Common myeloid progenitor, CD34-positive (primary cell): ENCODE measurements at regions not wholly inside any gene's neighbourhood (a gene's known extent, or its start where the extent isn't known, plus 50 kb on each side); places are given as distances from the start of the nearest gene placed in this dataset.

Experiments
- CTCF ChIA-PET: fragments of 350-600 bp; sonication (Branson Sonifier 250); formaldehyde crosslinking; loops from one replicate; lab custom pipeline; 2021; ENCODE audit warnings: antibody characterized with exemption; lab: Charles Lee
- POLR2A ChIA-PET: fragments of 350-600 bp; sonication (Branson Sonifier 250); formaldehyde crosslinking; loops from one replicate; lab custom pipeline; 2021; ENCODE audit warnings: antibody characterized with exemption; lab: Charles Lee
- DNase-seq, 3 donors: peaks; one replicate each; pipeline versions ENCODE4 v3.0.0 to v3.0.0-alpha.2; 2013
- H3K27ac ChIP-seq, 2 experiments: 1 replicate in 1 of 2; 2 replicates in 1 of 2; pipeline ENCODE4 v1.7.0; 2013; ENCODE audit warnings: inconsistent platforms in 2 of 2, low read length in 2 of 2, mild to moderate bottlenecking in 2 of 2, low read depth in 1 of 2, moderate library complexity in 1 of 2; ENCODE audit not compliant: severe bottlenecking in 2 of 2, insufficient read depth in 1 of 2, poor library complexity in 1 of 2
- H3K27me3 ChIP-seq, 5 experiments: replicated peaks in 2 of 5; 1 replicate in 3 of 5; 2 replicates in 2 of 5; pipeline versions ENCODE4 v1.6.1 to v1.7.0; 2013; ENCODE audit warnings: low read length in 4 of 5, mild to moderate bottlenecking in 2 of 5, moderate library complexity in 2 of 5, inconsistent platforms in 1 of 5; ENCODE audit not compliant: insufficient read depth in 5 of 5, control insufficient read depth in 4 of 5
- H3K36me3 ChIP-seq, 4 experiments: 1 replicate in 2 of 4; 2 replicates in 2 of 4; pipeline versions ENCODE4 v1.6.1 to v1.7.0; 2013; ENCODE audit warnings: low read length in 3 of 4, control low read depth in 1 of 4, mild to moderate bottlenecking in 1 of 4; ENCODE audit not compliant: control insufficient read depth in 4 of 4, insufficient read depth in 4 of 4
- H3K4me1 ChIP-seq, 4 experiments: 1 replicate in 3 of 4; 2 replicates in 1 of 4; pipeline versions ENCODE4 v1.6.1 to v1.7.1; 2013; ENCODE audit warnings: low read length in 3 of 4, mild to moderate bottlenecking in 3 of 4, control low read depth in 1 of 4, inconsistent platforms in 1 of 4, moderate library complexity in 1 of 4; ENCODE audit not compliant: control insufficient read depth in 4 of 4, insufficient read depth in 4 of 4; ENCODE audit errors: control extremely low read depth in 1 of 4
- H3K4me3 ChIP-seq, 7 experiments: 1 replicate in 4 of 7; 2 replicates in 3 of 7; pipeline versions ENCODE4 v1.5.1 to v1.7.0; 2013; ENCODE audit warnings: mild to moderate bottlenecking in 7 of 7, low read length in 6 of 7, moderate library complexity in 6 of 7, inconsistent platforms in 2 of 7, low read depth in 2 of 7, control low read depth in 1 of 7; ENCODE audit not compliant: insufficient read depth in 4 of 7, control insufficient read depth in 1 of 7; ENCODE audit errors: extremely low read depth in 1 of 7
- H3K9me3 ChIP-seq, 5 experiments: 1 replicate in 4 of 5; 2 replicates in 1 of 5; pipeline versions ENCODE4 v1.6.1 to v1.7.1; 2013; ENCODE audit warnings: low read length in 4 of 5, mild to moderate bottlenecking in 2 of 5, inconsistent platforms in 1 of 5, low read depth in 1 of 5, moderate library complexity in 1 of 5; ENCODE audit not compliant: control insufficient read depth in 4 of 5, insufficient read depth in 2 of 5; ENCODE audit errors: control extremely low read depth in 1 of 5
- WGBS: methylation state at CpG from one replicate; pipeline ENCODE4 v1.1.5; 2013; ENCODE audit not compliant: insufficient coverage; 5-methylcytosine and 5-hydroxymethylcytosine counted together

DNA sequence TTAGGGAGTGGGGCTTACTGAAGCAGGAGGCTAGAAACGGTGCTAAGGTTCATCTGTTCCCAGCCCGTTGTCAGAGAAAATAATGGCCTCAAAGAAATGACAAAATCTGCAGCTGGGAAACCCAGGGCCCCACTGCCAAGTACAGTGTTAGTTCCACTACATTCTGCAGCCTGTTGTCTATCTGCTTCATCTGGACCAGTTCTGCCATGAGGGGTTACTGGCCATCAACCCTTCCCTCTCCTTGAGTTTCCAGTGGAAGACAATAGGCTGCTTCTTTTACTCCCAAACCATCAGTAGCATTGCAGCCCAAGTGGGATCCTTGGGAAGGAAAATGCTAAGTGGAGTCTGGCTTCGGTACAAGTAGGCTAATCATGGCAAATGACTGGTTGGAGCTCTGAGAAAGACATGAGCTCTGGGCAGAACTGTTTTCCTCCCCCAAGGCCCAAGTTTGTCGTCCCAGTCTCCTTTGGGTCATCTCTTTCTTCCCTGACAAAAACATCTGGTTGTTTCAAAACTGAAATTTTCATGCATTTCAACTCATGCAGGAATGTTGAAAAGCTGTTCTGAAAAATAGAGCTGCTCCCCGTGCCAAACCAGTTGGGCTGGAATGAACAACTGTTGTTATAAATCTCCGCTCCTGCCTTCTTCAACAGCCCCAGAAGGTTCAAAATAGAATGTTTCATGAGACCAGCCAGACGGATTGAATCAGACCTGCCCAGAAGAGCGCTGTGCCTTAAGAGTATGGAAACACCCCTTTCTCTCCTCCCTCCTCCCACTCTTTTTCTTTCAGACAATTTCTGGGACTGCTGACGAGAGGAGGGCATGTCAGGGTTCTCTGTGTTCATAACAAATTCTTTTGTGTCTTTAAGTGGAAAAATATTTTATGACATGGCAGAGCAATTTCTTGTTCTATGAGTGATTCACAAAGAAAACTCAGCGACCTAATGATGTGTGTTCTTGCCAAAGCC is 116.6 kb downstream of the RAB18 start:
- Histone ChIP-seq H3K9me3 (peaks cover 0 to 5% (median 0%) of the 10 kb centered on the region in 5 experiments), H3K27me3 (peaks cover 0 to 9% (median 2%) of the 10 kb centered on the region in 5 experiments), H3K4me1 (no peaks in the 10 kb centered on the region), H3K36me3 (no peaks in the 10 kb centered on the region), H3K4me3 (no peak overlapping the region), H3K27ac (no peak overlapping the region)
- ChIA-PET POLR2A (no interaction called here), CTCF (no interaction called here)
- WGBS: 94% methylated on average over 8 of the region's 10 CpGs
- no peak for DNase-seq

DNA sequence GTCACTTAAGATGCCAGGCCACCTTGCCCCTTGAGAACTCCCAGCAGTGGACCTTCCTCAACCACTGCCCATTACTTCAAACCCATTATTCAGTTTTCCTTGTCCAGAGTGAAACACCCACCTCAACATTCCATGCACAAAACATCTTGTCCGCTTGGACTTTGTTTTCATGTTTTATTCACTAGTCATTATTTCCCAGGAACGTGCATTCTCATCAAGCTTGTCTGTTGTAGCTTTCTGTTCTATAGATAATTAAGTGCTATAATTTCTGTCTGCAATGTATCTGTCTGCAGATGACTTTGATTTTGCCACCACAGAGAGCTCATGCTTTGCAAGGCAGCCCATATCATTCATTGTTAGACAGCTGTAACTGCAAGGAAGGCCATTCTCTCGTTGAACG is 117.4 kb downstream of the RAB18 start:
- ChIA-PET CTCF (no interaction called here), POLR2A (no interaction called here)
- no peak overlapping the region for H3K4me3 ChIP-seq
- 90% methylated on average over 2 of the region's 4 CpGs for WGBS
- no peak overlapping the region for H3K27ac ChIP-seq
- no peaks in the 10 kb centered on the region for H3K36me3 ChIP-seq
- no peaks in the 10 kb centered on the region for H3K4me1 ChIP-seq
- peaks cover 0 to 9% (median 2%) of the 10 kb centered on the region in 5 experiments for H3K27me3 ChIP-seq
- DNase-seq: no peak
- H3K9me3 ChIP-seq: peaks cover 0 to 5% (median 0%) of the 10 kb centered on the region in 5 experiments

DNA sequence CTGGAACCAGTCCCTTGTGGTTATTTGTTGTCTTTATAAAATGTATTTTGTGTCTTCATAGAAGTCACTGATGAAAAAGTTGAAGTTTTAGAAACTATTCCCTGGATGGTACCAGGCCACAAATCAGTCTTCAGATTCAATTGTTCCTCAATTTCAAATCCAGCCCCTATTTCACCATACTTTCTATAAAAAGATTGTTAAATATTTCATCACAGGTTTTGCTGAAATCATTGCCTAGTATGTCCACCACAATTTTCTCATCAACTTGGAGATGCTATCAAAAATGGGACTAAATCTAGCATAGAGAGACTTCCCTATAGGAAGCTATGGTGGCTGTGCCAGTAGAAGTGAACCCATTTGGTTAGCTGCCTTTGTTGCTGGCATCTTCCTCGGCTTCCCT is 118.5 kb downstream of the RAB18 start:
- Histone ChIP-seq H3K9me3 (peaks cover 0 to 5% (median 0%) of the 10 kb centered on the region in 5 experiments), H3K27me3 (peaks cover 0 to 9% (median 2%) of the 10 kb centered on the region in 5 experiments), H3K36me3 (no peaks in the 10 kb centered on the region), H3K27ac (no peak overlapping the region), H3K4me1 (no peaks in the 10 kb centered on the region), H3K4me3 (no peak overlapping the region)
- WGBS: 100% methylated on average over 1 of the region's 1 CpG
- ChIA-PET CTCF (no interaction called here), POLR2A (no interaction called here)
- DNase-seq: no peak
